ENCODE measurements at regions not wholly inside any gene's neighbourhood (a gene's known extent, or its start where the extent isn't known, plus 50 kb on each side); places are given as distances from the start of the nearest gene placed in this dataset.

GRCh38 chr20:61139031-61139430 lies 113.0 kb upstream of the CDH4 start:
- H3K27ac ChIP-seq, result no peak overlapping the region
- no peak overlapping the region for H3K4me3 ChIP-seq

- H3K27ac ChIP-seq, result no peak overlapping the region
- no peak overlapping the region for H3K4me3 ChIP-seq
These were observed 111.5 kb upstream of the CDH4 start for GRCh38 chr20:61140576-61140975.

- H3K4me3 ChIP-seq, result no peak overlapping the region
- H3K27ac ChIP-seq, result no peak overlapping the region
These were observed 106.0 kb upstream of the CDH4 start for GRCh38 chr20:61146023-61146422.

GRCh38 chr20:61149636-61150035 lies 102.4 kb upstream of the CDH4 start:
- no peak overlapping the region for H3K27ac ChIP-seq
- H3K4me3 ChIP-seq, result no peak overlapping the region

- H3K4me3 ChIP-seq, result no peak overlapping the region
- H3K27ac ChIP-seq, result no peak overlapping the region
These were observed 94.8 kb upstream of the CDH4 start for GRCh38 chr20:61157301-61157700.

GRCh38 chr20:61159957-61160686 lies 91.9 kb upstream of the CDH4 start:
- H3K4me3 ChIP-seq, result no peak overlapping the region
- H3K27ac ChIP-seq, result no peak overlapping the region

GRCh38 chr20:61161726-61162390 lies 90.2 kb upstream of the CDH4 start:
- no peak overlapping the region for H3K27ac ChIP-seq
- H3K4me3 ChIP-seq, result no peak overlapping the region

- no peak overlapping the region for H3K4me3 ChIP-seq
- no peak overlapping the region for H3K27ac ChIP-seq
These were observed 89.6 kb upstream of the CDH4 start for GRCh38 chr20:61162451-61162850.

GRCh38 chr20:61163031-61163430 lies 89.0 kb upstream of the CDH4 start:
- Histone ChIP-seq H3K27ac (no peak overlapping the region), H3K4me3 (no peak overlapping the region)

- H3K27ac ChIP-seq, result no peak overlapping the region
- H3K4me3 ChIP-seq, result no peak overlapping the region
These were observed 85.7 kb upstream of the CDH4 start for GRCh38 chr20:61166324-61166723.

GRCh38 chr20:61168605-61169004 lies 83.5 kb upstream of the CDH4 start:
- H3K27ac ChIP-seq, result no peak overlapping the region
- H3K4me3 ChIP-seq, result no peak overlapping the region

- no peak overlapping the region for H3K27ac ChIP-seq
- H3K4me3 ChIP-seq, result no peak overlapping the region
These were observed 82.2 kb upstream of the CDH4 start for GRCh38 chr20:61169874-61170273.

- H3K4me3 ChIP-seq, result no peak overlapping the region
- H3K27ac ChIP-seq, result no peak overlapping the region
These were observed 81.4 kb upstream of the CDH4 start for GRCh38 chr20:61170496-61171320.

GRCh38 chr20:61173267-61173666 lies 78.8 kb upstream of the CDH4 start:
- Histone ChIP-seq H3K27ac (no peak overlapping the region), H3K4me3 (no peak overlapping the region)

- Histone ChIP-seq H3K27ac (no peak overlapping the region), H3K4me3 (no peak overlapping the region)
These were observed 77.9 kb upstream of the CDH4 start for GRCh38 chr20:61173961-61174725.

- no peak overlapping the region for H3K4me3 ChIP-seq
- no peak overlapping the region for H3K27ac ChIP-seq
These were observed 75.2 kb upstream of the CDH4 start for GRCh38 chr20:61176874-61177273.

GRCh38 chr20:61178551-61179071 lies 73.5 kb upstream of the CDH4 start:
- no peak overlapping the region for H3K27ac ChIP-seq

GRCh38 chr20:61184194-61184593 lies 67.9 kb upstream of the CDH4 start:
- Histone ChIP-seq H3K27ac (no peak overlapping the region), H3K4me3 (no peak overlapping the region)

More at GRCh38 chr20:61178551-61179071, 73.5 kb upstream of the CDH4 start:
- H3K4me3 ChIP-seq, result no peak overlapping the region

GRCh38 chr20:61185181-61185580 lies 66.9 kb upstream of the CDH4 start:
- no peak overlapping the region for H3K4me3 ChIP-seq
- H3K27ac ChIP-seq, result no peak overlapping the region
